HG02759 (cell line): ENCODE measurements at regions not wholly inside any gene's neighbourhood (a gene's known extent, or its start where the extent isn't known, plus 50 kb on each side); places are given as distances from the start of the nearest gene placed in this dataset.
"Not testable (repeated sequence)": the region's sequence is repeated elsewhere in the genome, so short reads cannot be mapped to it uniquely, and the experiment has no call there.

Experiments used
- ATAC-seq: cut with Tn5 transposase; IDR thresholded peaks from one replicate; pipeline ENCODE4 v1.9.1; 2021; ENCODE audit warnings: mild to moderate bottlenecking, moderate library complexity; ENCODE audit not compliant: unreplicated experiment

DNA sequence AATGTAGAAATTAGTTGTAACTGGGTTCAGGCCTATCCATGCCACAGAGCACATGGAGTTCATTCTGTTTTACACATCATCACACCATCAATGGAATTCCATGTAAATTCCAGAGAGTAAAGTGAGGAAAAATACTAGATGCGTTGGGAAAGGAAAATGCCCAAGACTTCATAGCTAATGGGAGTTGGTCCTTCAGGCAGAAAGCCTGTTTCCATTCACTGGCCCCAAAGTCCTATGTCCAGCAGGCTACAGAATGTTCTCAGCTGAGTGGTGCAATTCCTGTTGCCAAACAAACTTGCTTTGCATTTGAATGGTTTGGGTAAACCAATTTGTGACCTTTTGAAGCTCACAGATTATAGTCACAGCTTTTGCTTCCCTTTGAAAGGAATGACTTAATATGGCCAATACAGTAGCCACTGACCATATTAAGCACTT, 164.6 kb upstream of the PFN2 start:
- no peak for ATAC-seq

DNA sequence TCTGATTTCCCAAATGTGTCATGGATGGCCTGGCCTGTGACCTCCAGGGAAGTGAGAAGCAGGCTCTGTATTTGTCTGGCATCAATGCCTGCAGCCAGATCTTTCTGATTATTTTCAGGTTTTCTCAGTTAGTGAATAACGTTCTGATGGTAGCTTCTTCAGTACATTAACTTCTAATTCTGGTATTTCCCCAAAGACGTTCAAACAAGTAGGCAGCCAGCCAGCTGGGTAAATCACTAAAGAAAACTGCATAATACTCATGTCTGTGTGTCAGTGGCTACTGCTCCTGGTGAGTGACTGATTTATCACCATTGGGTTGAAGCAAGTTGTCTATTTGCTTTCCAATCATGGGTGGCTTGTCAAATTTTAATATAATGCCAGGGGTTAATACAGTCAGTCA, 162.6 kb upstream of the PFN2 start:
- no peak for ATAC-seq

DNA sequence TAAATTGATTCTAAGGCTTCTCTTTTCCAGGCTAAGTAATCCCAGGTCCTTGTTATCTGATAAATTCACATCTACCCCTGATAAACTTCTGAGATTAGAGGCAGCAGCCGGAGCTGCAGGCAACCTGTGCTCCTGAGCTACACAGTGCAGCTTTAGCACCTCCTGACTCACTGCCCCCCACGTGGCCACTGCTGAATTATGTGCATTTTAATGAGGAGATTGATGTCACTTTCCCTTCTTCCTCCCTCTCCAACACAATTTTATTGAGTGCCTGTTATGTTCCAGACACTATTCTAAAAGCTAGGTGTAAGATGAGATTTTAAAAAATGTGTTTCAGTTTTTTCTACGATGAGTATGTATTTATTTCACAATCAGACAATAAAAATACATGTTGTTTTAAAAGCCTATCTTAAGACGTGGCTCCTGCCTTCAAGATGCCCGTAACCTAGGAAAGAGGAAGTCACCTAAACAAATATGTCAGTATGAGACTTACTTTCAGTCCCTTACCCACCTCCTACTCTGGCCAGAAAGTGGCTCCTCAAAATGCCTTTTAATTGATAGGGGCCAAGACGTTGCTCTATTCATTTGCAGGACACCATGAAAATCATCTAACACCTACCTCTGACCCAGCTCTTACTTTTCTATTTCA, 161.5 kb upstream of the PFN2 start:
- no peak for ATAC-seq

DNA sequence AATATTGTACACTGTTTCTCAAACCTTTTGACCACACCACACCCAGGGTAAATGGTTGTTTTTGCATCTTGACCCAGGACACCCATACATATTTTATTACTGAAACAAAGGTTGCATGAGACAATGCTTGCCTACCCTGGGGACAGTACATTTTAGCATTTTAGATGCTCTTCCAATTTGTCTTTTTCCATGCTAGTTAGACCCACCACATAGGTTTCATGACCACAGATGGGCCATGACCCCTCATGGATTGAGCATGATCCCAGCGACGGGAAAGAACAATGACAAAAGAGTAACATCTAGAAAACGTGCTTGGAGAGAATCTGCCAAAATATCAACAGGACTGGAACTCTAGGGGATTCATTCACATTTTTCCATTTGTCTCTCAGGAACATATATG, 161.0 kb upstream of the PFN2 start:
- no peak for ATAC-seq

DNA sequence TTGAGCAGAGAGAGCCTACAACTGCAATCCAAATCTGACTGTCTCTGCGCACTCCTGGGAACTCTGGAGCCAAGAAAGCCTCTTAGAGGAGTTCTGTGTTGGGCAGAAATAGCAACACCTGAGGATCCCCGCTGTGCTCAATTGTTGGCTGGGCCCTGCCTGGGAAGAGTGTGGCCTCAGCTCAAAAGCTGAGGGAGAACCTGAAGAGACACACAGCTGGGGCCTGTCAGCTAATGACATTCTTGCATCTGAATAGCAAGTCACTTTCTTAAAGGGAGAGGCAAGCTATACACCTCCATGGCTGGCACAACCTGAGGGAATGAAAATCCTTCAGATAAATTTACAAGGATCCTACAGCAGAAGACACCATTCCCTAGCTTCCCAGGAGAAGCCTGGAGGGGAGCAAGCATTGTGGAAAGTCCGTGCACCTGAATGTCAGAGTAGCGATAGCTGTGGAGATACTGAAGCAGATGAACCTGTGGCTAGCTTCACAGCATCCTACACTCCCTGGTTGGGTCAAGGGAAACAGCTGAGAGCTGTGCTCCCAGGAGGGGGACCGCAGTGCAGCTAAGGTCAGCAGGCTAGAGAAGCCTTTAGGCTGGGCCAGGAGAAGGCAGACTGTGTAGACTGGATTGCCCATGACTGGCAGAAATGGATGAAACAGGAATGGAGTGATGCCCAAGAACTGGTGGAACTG, 159.9 kb upstream of the PFN2 start:
- ATAC-seq, result no peak

DNA sequence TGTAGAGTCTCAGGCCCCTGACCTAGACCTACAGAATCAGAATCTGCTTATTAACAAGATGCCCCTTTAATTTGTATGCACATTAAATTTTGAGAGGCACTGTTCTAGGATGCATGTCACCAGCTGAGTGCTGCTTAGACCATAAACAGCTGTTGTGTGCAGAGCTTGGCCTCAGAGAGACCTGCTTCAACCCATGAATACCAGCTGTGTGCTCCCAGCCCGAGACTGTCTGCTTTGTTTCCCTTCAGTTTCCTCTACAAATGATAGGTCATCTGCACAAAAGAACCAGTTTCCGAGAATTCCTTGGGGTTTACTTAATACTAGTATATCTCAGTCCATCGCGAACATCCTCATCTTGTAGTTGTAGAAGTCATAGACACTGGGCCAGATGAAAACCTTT, 158.5 kb upstream of the PFN2 start:
- ATAC-seq, result no peak

DNA sequence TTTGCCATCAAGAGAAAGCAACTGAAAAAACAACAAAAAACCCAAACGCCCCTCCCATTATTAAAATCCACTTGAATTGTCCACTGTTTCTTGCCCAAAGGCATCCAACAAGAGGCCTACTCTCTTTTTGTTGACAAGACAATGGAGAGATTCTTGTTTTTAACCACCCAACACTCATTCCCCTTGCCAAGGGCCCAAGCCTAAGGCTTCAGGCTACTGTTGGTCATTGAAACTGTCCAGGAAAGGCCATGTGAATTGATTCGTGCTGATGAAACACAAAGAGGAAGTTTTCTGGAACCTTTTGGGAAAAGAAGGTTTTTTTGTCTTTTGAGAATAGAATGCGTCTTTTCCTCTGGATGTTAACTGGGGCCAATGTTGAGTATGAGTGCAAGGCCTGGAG, 157.4 kb upstream of the PFN2 start:
- no peak for ATAC-seq

DNA sequence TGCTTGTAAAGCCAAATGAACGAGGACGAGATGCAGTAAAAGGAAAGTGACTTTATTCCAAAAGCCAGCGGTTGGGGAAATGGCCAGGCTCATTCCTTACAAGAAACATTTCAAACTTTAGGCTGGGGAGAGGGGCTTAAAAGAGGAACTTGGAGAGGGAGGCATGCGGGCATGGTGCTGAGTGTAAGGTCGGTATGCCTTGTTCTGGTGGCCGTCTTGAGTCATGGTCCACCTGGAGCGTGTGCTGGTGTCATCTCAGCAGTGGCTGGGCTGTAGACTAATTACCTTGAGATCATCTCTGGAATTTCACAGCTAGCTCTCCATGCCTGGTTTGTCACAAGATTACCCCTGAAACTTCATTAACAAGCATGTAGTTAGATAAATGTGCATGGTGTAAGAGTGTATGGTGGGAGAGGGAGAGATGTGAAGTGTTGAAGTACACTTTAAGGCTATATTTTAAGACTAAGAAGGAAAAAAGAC, 156.4 kb upstream of the PFN2 start:
- no peak for ATAC-seq

DNA sequence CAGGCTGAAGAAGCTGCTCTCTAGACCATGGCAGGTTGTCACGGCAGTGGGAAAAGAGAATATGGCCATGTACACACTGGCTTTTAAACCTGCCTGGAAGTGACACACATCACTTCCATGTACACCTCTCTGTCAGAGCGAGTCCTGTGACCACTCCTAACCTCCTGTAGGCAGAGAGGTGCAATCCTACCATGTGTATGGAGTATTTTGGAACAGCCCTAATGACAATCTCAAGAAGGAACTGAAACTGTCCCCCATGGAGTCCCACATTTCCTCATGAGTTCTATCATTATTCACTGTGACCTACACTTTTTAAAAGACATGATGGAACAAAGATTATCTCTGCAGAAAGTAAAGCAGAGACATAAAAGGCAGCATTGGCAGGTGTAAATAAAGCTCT, 153.4 kb upstream of the PFN2 start:
- no peak for ATAC-seq

DNA sequence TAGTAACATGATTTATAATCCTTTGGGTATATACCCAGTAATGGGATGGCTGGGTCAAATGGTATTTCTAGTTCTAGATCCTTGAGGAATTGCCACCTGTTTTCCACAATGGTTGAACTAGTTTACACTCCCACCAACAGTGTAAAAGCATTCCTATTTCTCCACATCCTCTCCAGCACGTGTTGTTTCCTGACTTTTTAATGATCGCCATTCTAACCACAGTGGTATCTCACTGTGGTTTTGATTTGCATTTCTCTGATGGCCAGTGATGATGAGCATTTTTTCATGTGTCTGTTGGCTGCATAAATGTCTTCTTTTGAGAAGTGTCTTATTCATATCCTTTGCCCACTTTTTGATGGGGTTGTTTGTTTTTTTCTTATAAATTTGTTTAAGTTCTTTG, 152.6 kb upstream of the PFN2 start:
- ATAC-seq, result not testable (repeated sequence)

DNA sequence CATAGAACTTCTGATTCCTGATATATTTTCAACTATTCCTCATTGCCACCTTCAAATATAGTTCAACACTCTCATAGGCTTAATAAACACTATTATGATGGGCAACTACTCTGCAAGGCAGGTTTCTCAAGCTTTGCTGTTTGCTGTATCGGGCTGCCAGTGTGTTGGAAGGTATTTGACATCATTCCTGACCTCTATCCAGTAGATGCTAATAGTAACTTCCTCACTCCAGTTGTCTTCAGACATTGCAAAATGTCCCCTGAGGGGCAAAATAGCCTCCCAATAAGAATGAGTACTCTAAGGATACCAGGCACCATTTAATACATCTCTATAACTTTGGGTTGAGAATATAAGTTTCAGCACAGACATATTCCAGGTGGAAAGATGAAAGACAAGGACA, 147.5 kb upstream of the PFN2 start:
- ATAC-seq, result no peak

DNA sequence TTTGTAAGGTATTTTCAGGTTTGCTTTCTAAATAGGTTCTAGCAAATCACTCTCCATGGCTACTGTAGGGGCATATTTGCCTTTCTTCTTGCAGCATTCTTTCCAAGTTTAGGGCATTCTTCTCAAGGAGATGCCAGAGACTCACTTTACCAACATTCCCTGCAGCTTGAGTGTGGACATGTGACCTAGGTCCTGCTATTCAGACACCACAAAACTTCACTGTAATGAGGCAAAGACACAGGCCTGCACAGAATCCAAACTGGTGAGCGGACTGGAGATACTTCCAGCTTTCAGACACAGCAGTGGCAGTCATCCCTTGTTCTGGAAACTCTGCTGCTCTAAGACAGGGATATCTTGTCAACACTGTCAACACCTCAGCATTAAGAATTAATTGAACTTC, 146.4 kb upstream of the PFN2 start:
- ATAC-seq, result no peak

DNA sequence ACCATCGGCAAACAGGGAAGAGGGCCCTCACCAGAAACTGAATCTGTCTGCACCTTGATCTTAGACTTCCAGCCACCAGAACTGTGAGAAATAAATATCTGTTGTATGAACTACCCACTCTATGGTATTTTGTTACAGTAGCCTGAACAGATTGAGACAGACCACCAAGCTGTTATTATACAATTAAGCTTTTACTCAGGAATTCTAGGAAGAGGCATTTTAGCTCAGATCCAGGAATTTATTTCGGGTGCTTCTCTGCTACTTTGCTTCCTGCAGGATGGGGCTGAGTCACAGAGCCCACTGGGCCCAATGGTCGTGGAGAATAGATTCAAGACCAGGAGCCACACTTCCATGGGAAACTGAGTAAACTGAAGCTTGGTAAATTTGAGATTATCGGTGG, 145.5 kb upstream of the PFN2 start:
- ATAC-seq, result no peak

DNA sequence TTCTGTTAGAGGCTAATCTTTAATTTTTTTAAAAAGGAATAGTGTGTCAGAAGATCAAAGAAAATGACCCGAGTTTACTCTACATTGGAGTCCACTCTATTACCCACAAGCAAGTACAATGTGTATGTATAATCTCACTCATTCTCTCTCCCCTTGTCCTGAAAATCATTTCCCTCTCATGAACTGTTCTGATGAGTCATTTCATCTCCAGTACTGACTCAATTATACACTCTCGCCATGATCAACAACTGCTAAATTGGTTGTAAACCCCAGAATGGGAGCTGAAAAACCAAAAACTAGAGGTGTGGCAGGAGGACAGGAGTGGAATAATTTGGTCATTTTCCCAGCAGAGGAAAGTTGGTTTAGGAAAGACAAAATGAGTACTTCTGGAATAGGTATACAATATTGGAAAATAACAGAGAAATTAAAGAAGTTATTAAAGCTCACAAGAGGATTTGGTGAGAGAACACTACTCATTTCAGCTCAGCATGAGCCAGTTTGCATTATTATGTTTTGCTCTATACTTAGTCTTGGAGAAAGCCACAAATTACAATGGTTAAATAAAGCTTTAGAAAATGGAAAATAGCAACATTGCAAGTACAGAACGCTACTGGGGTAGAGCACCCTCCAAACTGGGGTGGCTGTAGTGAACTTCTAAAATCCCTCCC, 144.3 kb upstream of the PFN2 start:
- ATAC-seq, result peak; percentile 92

DNA sequence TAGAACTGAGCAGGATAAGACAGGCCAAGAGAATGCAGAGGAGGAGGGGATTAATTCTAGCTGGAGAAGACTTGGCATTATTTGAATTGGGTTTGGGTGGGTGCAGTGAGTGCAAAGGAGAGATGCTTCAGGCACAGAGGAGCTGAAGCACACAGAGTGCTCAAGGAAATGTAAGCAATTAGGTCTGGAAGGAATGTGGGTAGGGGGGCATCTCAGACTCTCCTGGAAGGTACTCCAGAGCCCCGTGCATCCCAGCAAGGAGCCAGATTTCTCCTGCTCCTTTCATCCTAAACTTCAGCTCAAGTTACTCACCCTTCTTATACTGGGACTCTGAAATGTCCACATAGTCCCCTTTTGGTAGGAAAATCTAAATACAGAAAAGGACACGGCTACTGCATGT, 143.6 kb upstream of the PFN2 start:
- no peak for ATAC-seq

DNA sequence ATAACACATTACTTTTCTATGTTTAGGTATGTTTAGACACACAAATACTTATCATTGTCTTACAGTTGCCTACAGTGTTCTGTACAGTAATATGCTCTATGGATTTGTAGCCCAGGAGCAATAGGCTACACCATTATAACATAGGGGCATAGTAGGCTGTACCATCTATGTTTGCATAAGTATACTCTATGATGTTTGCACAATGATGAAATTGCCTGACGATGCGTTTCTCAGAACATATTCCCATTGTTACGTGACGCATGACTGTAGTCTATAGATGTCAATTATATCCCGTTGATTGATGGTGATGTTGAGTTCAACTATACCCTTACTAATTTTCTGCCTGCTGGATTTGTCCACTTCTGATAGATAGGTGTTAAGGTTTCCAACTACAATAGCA, 139.4 kb upstream of the PFN2 start:
- no peak for ATAC-seq

DNA sequence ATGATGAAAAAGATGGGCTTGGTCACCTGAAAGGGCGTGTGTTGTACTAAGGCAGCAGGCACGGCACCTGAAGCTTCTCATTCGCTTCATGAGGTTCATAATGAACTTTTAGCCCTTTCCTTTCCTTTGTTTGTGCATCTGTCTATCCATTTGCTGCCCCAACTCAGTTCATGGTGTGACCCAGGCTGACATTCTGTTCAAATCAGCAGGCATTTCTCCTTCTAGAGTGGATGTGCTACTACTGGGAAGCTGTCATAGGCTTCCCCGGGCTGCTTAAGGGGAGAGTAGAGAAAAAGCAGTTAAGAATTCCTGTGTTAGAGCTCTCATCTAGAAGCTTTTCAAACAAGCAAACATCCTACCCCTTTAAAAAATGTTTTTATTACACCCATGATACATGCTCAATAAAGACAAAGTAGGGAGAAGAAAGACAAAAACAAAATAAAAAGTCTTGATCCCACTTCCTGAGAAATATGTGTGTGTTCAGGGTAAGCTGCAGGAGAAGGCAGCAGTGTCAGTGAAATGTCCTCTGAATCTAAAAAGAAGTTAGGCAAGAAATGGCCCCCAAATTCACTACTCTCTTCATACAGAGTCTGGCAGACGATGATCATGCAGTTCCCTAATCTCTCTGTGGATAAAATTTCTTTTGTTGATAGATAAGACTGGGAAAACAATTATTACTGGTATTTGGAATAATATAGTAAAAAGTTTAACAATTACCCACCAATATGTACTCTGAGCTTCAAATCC, 136.9 kb upstream of the PFN2 start:
- ATAC-seq, result no peak

DNA sequence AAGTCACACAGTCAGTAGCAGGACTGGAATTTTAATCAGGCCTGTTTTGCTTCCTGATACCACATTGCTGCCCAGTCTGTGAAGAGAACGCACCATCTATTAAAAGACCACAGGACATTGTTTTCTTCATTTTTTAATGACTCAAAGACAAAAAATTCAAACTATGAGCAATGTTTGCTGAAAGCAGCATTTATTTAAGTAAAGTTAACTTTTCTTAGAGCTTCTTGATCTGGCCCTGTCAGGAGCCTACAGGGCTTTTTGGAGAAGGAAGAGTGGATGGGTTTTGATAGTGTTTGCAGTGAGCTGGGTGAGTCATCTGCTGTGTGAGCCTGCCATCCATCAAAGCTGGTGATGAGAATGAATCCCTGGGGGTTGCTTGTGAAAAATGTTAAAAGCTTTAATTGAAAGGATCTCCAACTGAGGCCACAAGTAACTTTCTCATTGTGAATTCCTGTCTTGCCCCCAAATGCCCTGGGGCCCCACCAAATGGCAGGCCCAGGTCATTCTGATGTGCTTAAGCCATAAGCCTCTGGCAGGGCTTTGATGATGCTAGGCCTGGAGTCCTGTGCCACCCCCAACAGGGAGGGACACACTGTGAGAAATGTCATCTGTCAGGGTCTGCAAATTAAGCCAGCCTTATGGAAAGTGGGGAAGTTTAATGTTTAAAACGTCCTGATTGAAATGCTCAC, 136.2 kb upstream of the PFN2 start:
- no peak for ATAC-seq

DNA sequence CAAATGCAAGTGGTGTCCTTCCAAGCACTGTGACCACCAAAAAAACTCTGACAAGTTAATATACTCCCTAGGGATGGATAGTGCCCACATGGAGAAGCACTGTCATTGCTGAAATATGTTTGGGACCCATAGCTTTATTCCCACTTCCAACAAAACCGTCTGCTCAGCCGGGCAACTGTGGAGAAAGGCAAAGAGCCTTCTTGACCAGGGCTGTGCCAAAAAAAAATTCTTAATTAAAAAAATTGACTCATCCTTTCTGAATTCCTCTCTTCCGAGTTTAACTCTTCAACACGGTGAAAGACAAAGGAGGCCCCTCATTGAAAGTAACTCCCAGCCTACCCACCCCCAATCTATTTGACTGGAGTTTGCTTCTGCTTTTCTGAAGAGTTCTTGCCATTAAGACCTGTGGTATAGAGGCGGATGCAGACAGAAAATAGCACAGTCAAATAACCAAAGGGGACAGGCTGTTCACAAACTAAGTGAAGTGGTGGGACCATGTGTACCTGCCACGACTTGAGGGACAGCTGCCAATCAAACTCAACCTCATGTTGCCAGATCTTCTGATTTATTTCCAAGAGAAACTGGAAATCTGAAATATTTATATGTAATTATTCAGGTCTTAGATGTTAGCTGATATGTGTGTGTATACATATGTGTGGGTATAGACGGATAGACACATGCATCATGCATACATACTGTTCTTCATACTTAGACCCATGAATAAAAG, 135.4 kb upstream of the PFN2 start:
- no peak for ATAC-seq

DNA sequence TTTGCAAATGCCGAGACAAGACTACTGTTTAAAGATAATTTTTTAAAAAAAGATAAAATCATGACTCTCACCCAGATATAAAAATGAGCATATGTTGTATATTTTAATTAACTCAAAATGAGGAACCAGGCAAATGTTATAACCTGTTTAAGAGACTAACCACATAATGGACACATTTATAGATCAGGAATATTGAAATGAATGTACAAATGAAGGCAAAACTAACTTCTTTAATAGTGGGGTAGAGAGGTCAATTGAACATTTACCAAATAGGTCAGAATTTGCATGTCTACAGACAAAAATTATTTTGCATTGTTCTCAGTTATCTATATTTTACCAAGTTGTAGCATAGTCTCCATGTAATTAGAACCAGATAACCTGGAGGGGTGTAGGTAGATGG, 134.3 kb upstream of the PFN2 start:
- ATAC-seq, result no peak
